C4-2B (cell line): ENCODE measurements at regions not wholly inside any gene's neighbourhood (a gene's known extent, or its start where the extent isn't known, plus 50 kb on each side); places are given as distances from the start of the nearest gene placed in this dataset.

Source experiments
- ZFX ChIP-seq: fragments of 450-650 bp; IDR thresholded peaks from 2 replicates; pipeline ENCODE4 v1.6.1; 2017
- TF ChIP-seq, protein P1 (sequence below): fragments of 450-650 bp; conservative IDR thresholded peaks from 2 replicates; pipeline ENCODE4 v1.5.1; 2017; ENCODE audit warnings: mild to moderate bottlenecking

DNA sequence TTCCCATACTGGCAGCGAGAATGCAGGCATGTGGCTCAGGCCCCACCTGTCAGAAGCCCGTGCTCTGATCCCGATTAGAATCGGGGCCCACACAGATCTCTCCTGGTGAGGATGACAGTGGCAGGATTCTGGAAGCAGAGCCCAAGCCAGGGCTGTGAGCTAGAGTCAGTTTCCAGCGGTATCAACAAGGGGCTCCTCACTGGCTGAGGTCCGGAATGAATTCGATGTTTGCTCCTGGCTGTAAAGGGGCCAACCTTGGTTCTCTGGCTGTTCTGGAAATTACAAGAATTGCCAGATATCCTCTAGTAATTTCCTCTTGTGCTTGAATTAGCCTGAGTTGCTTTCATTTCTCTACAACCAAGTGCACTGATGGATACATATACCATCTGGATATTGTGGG, 129.1 kb upstream of the SPRY4 start:
- TF ChIP-seq, protein P1, sequence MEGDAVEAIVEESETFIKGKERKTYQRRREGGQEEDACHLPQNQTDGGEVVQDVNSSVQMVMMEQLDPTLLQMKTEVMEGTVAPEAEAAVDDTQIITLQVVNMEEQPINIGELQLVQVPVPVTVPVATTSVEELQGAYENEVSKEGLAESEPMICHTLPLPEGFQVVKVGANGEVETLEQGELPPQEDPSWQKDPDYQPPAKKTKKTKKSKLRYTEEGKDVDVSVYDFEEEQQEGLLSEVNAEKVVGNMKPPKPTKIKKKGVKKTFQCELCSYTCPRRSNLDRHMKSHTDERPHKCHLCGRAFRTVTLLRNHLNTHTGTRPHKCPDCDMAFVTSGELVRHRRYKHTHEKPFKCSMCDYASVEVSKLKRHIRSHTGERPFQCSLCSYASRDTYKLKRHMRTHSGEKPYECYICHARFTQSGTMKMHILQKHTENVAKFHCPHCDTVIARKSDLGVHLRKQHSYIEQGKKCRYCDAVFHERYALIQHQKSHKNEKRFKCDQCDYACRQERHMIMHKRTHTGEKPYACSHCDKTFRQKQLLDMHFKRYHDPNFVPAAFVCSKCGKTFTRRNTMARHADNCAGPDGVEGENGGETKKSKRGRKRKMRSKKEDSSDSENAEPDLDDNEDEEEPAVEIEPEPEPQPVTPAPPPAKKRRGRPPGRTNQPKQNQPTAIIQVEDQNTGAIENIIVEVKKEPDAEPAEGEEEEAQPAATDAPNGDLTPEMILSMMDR = no peak
- TF ChIP-seq ZFX = no peak
